ENCODE measurements at regions not wholly inside any gene's neighbourhood (a gene's known extent, or its start where the extent isn't known, plus 50 kb on each side); places are given as distances from the start of the nearest gene placed in this dataset.

DNA sequence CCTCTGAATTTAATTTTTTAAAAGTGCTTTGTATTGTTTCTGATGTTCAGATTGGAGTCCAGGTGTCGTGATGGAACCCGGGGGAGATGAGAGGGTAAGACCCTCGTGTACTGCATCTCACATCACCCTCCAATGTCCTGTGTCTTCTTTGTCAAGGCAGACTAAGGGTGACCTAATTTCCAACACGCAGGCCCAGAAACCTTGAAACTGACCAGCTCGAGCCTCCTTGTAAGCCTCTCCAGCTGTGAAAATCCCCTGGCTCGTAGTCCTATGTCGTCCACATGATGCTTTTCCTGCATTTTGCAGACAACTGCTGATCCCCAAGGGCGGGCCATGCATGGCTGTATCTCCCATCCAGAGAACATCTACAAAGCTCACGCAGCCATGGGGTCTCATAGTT, 220.2 kb downstream of the ARHGAP12 start:
- ATAC-seq = no peak
- Histone ChIP-seq H3K9me3 (peaks cover 0 to 28% (median 0%) of the 10 kb centered on the region in 3 donors), H3K4me1 (peaks cover 2 to 51% (median 18%) of the 10 kb centered on the region in 3 donors), H3K4me3 (no peak overlapping the region), H3K27ac (peak overlapping the region; percentile 57 to 83 (median 80)), H3K27me3 (no peaks in the 10 kb centered on the region), H3K36me3 (no peaks in the 10 kb centered on the region)
- TF ChIP-seq, protein P1, sequence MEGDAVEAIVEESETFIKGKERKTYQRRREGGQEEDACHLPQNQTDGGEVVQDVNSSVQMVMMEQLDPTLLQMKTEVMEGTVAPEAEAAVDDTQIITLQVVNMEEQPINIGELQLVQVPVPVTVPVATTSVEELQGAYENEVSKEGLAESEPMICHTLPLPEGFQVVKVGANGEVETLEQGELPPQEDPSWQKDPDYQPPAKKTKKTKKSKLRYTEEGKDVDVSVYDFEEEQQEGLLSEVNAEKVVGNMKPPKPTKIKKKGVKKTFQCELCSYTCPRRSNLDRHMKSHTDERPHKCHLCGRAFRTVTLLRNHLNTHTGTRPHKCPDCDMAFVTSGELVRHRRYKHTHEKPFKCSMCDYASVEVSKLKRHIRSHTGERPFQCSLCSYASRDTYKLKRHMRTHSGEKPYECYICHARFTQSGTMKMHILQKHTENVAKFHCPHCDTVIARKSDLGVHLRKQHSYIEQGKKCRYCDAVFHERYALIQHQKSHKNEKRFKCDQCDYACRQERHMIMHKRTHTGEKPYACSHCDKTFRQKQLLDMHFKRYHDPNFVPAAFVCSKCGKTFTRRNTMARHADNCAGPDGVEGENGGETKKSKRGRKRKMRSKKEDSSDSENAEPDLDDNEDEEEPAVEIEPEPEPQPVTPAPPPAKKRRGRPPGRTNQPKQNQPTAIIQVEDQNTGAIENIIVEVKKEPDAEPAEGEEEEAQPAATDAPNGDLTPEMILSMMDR (IDR thresholded peaks at IDR 0.05) = no peak
- TF ChIP-seq EP300 (IDR thresholded peaks at IDR 0.05) (no peak), POLR2A (IDR thresholded peaks at IDR 0.05) (no peak), POLR2AphosphoS5 (IDR thresholded peaks at IDR 0.05) (no peak)
- WGBS, 2 donors (ENCODE audit: low coverage in 1 of 2) = 38 to 61% methylated on average over 4 to 8 of the region's 9 CpGs

DNA sequence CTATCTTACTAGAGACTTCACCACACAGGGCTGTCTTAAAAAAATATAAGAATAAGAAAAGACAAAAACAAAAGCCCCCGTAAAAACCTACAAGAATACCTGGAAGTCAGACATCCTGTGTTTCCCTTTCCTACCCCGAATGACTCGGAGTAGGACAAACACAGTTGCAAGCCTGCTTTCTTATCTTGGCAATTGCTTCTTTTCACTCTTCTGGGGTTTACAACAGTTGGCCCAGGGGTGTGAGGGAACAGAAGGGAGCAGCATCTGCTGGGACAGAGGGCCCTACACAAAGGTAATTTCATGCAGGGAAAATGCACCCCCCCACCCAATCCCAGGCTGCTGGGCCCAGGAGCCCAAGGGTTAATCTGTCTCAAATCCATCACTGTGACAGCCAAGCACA, 220.6 kb downstream of the ARHGAP12 start:
- TF ChIP-seq, protein P1 (IDR thresholded peaks at IDR 0.05) = no peak
- TF ChIP-seq POLR2A (IDR thresholded peaks at IDR 0.05) = no peak
- TF ChIP-seq EP300 (IDR thresholded peaks at IDR 0.05) = no peak
- TF ChIP-seq POLR2AphosphoS5 (IDR thresholded peaks at IDR 0.05) = no peak
- Histone ChIP-seq H3K27ac (peak overlapping the region; percentile 57 to 83 (median 80)), H3K36me3 (no peaks in the 10 kb centered on the region), H3K4me3 (peak overlapping the region in 1 of 2 donors; percentile 24), H3K27me3 (no peaks in the 10 kb centered on the region), H3K9me3 (peaks cover 0 to 26% (median 0%) of the 10 kb centered on the region in 3 donors), H3K4me1 (peaks cover 2 to 53% (median 18%) of the 10 kb centered on the region in 3 donors)
- ATAC-seq = no peak
- WGBS, 2 donors (ENCODE audit: low coverage in 1 of 2) = 9 to 15% methylated on average over 3 of the region's 3 CpGs

DNA sequence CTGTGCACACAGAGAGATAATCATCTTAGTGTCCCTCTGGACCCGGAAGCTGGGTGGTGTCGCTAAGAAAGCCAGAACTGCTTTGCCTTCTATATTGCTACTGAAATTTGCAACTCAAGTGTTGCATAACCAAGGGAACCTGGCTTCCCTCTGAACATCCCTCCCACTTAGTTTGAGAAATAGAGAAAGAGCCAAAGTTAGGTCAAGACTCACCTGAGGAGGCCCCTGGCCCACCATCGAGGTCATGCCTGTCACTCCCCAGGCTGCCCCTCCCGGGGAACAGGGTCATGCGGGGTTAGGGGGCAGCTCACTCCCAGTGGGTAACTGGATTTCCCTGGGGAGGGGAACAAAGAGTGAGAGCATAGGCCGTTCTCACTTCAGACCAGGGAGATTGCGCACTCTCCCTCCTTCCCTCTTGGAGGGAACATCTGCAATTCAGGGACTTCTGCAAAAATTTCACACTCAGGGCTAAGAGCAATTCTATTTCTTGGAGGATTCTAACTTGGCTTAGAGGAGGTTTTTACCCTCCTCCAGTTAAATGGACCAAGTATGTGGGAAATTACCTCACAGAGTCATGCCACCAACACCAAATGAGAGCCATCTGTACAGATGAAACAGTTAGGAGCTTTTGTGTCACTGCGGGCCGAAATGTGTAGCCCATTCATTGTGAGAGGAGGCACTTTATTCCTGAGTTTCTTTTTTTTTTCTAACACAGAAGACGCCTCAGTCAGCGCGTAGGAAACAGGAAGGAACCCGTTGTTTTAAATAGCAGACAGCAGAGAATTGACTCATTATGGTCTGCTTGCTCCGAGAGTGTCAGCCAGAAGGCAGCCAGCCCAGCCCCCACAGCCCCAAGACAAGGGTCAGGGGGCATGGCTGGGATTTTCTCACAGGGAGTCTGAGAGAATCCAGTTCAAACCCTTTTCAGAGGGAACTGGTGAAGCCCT, 221.3 kb downstream of the ARHGAP12 start:
- 16 to 75% methylated on average over 2 to 11 of the region's 14 CpGs for WGBS, 2 donors (ENCODE audit: low coverage in 1 of 2)
- TF ChIP-seq POLR2A (IDR thresholded peaks at IDR 0.05) = no peak
- TF ChIP-seq, protein P1 (IDR thresholded peaks at IDR 0.05) = no peak
- TF ChIP-seq EP300 (IDR thresholded peaks at IDR 0.05) = no peak
- TF ChIP-seq POLR2AphosphoS5 (IDR thresholded peaks at IDR 0.05) = peak; percentile 9
- Histone ChIP-seq H3K4me3 (peak overlapping the region in 1 of 2 donors; percentile 24), H3K36me3 (no peaks in the 10 kb centered on the region), H3K27me3 (no peaks in the 10 kb centered on the region), H3K4me1 (peaks cover 2 to 59% (median 18%) of the 10 kb centered on the region in 3 donors), H3K27ac (peak overlapping the region; percentile 57 to 83 (median 80)), H3K9me3 (peaks cover 0 to 19% (median 0%) of the 10 kb centered on the region in 3 donors)
- ATAC-seq = peak; percentile 76

DNA sequence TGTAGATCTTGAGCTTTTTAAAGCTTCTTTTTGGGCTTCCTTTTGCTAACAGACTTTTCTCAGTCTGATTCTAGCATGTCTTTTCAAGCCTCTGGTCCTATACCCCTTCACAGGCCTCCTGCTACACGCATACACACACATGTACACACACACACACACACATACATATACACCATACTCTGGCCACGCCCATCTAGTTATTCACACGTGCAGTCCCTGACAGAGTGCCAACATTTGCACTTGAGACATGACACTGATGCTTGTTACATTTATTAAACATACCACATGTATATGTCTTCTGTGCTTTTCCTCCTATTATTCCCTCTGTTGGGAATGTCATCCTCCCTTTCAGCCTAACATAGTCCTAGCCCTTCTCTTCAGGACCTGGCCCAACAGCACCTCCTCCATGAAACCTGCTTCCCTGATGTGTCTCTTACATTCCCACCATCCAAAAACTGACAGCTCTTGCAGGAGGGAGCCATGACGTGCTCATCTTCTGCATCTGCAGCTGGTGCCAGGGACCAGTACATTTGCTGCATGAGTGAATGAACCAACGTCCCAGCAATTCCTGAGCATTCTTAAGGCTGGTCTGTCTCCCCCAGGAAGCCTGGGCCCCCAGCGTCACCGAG, 222.1 kb downstream of the ARHGAP12 start:
- Histone ChIP-seq H3K27me3 (no peaks in the 10 kb centered on the region), H3K4me1 (peaks cover 2 to 65% (median 24%) of the 10 kb centered on the region in 3 donors), H3K27ac (peak overlapping the region; percentile 57 to 83 (median 80)), H3K9me3 (peaks cover 0 to 12% (median 0%) of the 10 kb centered on the region in 3 donors), H3K36me3 (no peaks in the 10 kb centered on the region), H3K4me3 (peak overlapping the region in 1 of 2 donors; percentile 24)
- TF ChIP-seq EP300 (IDR thresholded peaks at IDR 0.05) = no peak
- no peak for TF ChIP-seq POLR2A (IDR thresholded peaks at IDR 0.05)
- no peak for TF ChIP-seq POLR2AphosphoS5 (IDR thresholded peaks at IDR 0.05)
- TF ChIP-seq, protein P1 (IDR thresholded peaks at IDR 0.05) = no peak
- 57 to 63% methylated on average over 3 to 4 of the region's 7 CpGs for WGBS, 2 donors (ENCODE audit: low coverage in 1 of 2)
- ATAC-seq = no peak

Data from gastroesophageal sphincter (tissue), 4 donors.